Occipital lobe (tissue), 1 donor: ENCODE measurements at regions not wholly inside any gene's neighbourhood (a gene's known extent, or its start where the extent isn't known, plus 50 kb on each side); places are given as distances from the start of the nearest gene placed in this dataset.
"Not testable (repeated sequence)": the region's sequence is repeated elsewhere in the genome, so short reads cannot be mapped to it uniquely, and the experiment has no call there.

Experiments used
- DNase-seq: peaks from one replicate; lab custom pipeline; 2025; lab: John Stamatoyannopoulos, UW

DNA sequence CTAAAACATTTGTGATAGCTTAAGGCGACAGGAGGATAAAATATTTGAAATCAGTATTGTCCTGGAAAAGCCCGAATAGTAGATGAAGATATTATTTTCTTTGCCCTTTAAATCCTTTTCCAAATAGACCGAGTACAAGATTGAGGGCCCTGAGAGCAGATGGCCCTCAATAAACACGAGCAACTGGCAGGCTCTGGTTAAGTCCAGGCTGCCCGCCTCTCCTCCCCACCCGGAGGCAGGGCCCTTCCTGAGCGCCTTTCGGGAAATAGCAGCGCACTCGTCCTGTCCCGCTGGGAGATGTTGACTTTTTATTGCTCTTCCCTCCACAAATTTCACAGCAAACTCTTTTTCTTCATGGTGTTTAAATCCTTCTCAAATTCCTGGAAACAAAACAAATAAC lies 50.8 kb upstream of the MAX start:
- DNase-seq = no peak

DNA sequence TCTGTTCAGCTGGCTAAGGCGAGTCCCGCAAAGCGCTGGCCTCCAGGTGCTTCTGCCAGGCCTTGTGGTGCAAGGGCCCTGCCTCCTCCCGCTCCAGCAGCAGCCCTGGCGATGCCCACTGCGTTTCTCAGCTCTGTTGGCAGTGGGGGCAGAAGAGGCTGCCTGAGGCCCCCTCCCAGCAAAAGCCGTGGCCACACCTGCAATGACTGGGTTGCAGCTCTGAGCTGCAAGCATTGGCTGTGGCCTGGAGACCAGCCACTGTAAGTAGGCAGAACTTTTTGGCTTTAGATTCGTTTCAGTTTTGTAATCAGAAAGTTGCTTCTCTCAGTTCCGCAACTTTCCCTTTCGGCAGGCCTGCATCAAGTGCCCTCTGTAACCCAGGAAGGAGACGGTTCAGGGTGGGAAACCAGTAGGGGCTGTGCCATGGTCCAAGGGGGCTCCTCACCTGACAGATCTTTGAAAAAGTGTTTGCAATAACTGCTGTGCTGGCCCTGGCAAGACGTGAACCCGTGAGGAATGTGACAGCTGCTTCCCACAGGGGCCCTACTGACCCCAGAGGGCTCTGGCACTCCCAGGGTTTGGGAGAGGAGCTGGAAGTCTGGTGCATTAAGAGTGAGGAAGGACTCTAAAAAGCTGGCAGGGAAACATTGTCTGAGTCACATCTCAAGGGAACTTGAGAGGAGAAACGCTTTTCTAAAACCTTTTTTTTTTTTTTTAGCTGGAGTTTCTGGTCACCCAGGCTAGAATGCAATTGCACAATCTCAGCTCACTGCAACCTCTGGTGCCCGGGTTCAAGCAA lies 54.5 kb upstream of the MAX start:
- DNase-seq = no peak

GRCh38 chr14:65159281-65160062 lies 57.2 kb upstream of the MAX start:
- no peak for DNase-seq

DNA sequence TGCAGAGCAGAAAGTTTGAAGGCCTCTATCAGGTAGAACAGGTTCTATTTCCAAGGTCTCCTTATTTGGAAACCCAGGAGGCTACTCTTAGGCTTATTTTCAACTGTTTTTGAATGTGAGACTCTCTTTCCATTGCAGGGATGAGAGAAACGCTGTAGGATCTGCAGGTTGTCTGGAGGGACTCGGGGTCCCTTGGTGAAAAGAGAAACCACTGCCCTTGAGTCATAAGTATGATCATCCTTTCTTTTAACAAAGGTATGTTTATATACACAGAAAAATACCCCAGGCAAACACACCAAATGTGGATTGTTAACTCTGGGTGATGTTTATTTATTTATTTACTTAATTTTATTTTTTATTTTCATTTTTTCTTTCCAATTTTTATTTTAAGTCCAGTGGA lies 57.8 kb upstream of the MAX start:
- no peak for DNase-seq

GRCh38 chr14:65162031-65162430 lies 59.7 kb upstream of the MAX start:
- no peak for DNase-seq

DNA sequence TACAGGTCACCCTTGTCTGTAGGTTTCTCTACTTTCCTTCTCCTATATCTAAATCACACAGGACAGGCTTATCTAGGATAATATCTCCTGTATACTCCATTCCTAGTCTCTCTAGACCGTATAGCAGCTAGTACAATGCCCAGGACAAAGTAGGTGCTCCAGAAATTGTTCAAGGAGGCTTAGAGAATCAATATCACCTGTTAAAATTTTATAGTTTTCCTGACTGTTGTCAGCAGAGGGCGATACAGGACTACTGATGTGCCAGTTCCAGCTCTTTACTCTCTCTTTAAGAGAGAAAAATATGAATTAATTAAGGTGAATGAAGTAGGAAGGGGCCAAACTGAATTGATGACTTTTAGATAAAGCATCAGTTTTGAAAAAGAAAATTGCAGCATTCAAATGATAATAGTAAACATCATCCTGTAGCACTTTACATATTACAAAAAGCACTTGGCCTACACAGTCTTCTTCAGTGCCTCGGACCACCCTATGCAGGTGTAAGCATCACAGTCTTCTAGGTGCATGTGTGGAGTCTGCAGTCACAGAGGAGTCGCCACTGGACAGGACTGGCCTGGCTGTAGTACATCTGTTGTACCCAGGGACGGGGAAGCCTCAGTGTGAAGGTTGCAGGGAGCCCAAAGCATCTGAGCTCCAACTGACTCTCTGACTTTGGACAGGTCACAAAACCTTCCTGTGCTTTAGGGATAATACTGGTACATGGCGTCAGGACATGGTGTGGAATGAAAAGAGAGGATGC lies 61.9 kb upstream of the MAX start:
- no peak for DNase-seq

DNA sequence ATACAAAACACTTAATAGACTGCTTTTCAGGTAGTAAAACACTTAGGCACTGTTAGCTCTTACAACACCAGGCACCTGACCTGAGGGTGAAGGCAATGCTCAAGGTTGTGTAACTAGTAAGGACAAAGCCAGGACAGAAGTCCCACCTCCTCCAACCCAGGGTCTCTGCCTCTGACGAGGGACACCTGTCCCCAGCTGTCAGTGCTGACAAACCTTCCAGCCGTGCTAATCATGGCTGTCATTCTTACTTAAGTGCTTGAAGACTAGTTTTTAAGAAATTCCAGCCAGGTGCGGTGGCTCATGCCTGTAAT lies 62.5 kb upstream of the MAX start:
- no peak for DNase-seq

GRCh38 chr14:65167072-65167645 lies 64.8 kb upstream of the MAX start:
- DNase-seq = no peak

GRCh38 chr14:65168840-65169239 lies 66.5 kb upstream of the MAX start:
- DNase-seq = no peak

- peak; percentile 19 for DNase-seq
Observed at GRCh38 chr14:65169351-65169750, 67.0 kb upstream of the MAX start.

- DNase-seq = no peak
Observed at GRCh38 chr14:65170318-65170717, 68.0 kb upstream of the MAX start.

- DNase-seq = peak; percentile 63
Observed at GRCh38 chr14:65170768-65171507, 68.6 kb upstream of the MAX start.

DNA sequence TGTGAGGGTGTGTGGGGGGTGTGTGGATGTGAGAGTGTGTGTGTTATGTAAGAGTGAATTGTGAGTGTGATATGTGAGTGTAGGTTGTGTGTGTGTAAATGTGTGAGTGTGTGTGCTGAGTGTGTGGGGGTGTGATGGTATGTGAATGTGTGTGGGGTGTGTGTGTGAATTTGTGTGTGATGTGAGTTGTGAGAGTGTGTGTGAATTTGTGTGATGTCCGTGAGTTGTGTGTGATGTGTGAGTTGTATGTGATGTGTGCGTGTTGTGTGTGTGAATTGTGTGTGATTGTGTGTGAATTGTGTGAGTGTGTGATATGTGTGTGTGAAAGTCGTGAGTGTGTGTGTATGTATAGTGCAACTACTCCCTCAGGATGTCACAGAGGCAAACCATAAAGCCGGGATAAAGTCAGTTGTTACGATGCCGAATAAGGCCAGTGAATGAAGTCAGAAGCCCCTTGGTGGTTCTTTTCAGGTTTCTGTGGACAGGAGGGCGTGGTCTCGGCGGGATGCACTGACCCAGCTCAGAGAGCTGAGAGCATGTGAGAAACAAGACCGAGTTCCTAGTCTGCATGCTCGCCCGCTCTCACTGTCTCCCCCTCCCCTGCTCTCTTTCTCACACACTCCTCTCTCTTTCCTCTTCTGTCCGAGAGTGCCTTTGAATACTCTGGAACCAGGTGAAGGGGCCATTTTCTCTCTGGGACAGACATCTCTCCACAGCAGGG lies 71.8 kb upstream of the MAX start:
- peak; percentile 24 for DNase-seq

DNA sequence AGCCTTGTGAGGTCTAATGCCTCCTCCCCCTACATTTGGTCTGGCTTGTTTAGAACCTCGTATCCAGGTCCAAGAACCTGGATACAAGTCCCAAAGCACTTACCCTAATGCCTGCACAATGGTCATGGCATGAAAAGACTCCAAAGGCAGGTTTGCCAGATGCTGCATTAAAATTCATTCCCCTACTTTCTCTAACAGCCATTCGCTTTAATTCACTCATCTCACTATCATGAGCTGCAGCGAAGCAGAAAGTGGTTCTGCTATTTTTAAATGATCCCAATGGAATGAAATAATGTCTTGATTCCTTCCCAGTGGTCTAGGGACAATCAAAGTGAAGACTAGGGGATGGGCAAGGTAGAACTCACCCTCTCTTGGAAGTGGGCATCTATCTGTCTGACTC lies 72.5 kb upstream of the MAX start:
- DNase-seq = no peak

GRCh38 chr14:65177551-65177950 lies 75.2 kb upstream of the MAX start:
- DNase-seq = no peak

DNA sequence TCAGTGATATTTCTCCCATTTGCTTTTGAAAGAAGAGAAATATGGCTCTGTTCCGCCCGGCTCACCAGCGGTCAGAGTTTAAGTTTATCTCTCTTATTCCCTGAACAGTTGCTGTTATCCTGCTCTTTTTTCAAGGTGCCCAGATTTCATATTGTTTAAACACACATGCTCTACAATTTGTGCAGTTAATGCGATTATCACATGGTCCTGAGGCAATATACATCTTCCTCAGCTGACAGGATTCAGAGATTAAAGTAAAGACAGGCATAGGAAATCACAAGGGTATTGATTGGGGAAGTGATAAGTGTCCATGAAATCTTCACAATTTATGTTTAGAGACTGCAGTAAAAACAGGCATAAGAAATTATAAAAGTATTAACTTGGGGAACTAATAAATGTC lies 76.9 kb upstream of the MAX start:
- not testable (repeated sequence) for DNase-seq

DNA sequence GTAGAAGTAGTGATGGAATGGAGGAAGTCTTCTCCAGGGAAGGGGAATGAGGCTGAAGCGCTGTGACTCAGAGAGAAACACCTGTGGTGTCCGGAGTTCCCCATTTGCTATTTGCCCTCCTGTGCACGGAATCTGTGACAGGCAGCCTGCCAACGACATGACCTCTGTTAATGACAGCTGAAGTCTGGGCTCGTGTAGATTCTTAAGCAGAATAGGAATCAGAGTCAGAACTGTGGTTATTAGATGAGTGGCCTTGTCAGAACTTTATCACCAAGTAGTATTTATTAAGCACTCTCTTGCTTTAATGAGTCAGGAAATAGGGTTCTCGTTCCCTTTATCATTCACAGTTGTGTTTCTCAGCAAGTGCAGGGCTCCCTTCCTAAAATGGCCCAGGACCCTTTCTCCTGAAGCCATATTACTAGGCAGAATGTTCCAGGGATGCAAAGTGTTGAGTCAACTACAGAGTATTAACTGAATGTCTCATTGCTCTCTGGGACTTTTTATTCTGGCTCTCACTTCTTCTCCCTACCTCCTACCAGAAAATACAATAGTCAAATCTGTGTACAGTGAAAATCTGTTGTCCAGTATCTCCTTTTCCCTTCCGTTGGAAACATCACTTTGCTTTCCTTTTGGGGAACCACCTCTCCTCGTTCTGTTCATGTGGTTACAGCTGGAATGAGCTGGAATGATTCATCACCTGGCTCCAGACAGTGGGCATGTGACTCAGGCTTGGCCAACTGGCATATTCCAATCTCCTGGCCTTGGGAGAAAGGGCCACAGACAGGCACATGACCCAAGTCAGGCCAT lies 77.8 kb upstream of the MAX start:
- DNase-seq = peak; percentile 5

- DNase-seq = no peak
Observed at GRCh38 chr14:65180725-65181025, 78.4 kb upstream of the MAX start.

GRCh38 chr14:65184032-65184764 lies 81.9 kb upstream of the MAX start:
- DNase-seq = no peak
